NB4 (cell line): ENCODE measurements at regions not wholly inside any gene's neighbourhood (a gene's known extent, or its start where the extent isn't known, plus 50 kb on each side); places are given as distances from the start of the nearest gene placed in this dataset.

Experiments
- DNase-seq: peaks from one replicate; pipeline ENCODE4 v3.0.0; 2010; ENCODE audit warnings: low read depth
- H3K4me3 ChIP-seq: one replicate; pipeline ENCODE4 v1.5.1; 2011; ENCODE audit warnings: mild to moderate bottlenecking, low read depth, low read length, moderate library complexity
- MYC ChIP-seq: IDR thresholded peaks from 2 replicates; pipeline ENCODE4 v1.6.1; 2011; ENCODE audit warnings: low read depth, low read length
- POLR2A ChIP-seq: IDR thresholded peaks from 2 replicates; pipeline ENCODE4 v1.6.1; 2011; ENCODE audit warnings: mild to moderate bottlenecking; ENCODE audit not compliant: insufficient read length; ENCODE audit errors: extremely low read depth
- TF ChIP-seq, protein P1 (sequence below): IDR thresholded peaks from 2 replicates; pipeline ENCODE4 v1.6.1; 2011; ENCODE audit warnings: low read depth, low read length
- TF ChIP-seq, protein P2 (sequence below): IDR thresholded peaks from one replicate; pipeline ENCODE4 v1.5.1; 2012; ENCODE audit warnings: low read depth, low read length

DNA sequence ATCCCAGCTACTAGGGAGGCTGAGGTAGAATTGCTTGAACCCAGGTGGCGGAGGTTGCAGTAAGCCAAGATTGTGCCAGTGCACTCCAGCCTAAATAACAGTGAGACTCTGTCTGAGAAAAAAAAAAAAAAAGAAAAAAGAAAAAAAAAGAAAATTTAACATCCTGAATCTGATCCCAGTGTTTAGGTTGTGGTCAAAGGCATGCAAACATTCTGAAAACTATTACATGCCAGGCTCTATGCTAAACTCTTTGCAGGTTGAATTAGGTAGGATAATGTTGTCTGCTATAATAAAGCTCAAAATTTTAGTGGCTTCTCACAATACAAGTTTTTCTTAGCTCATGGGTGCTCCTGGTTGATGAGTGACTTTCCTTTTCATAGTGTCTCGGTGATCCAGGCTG, 367.4 kb downstream of the PSAT1 start:
- H3K4me3 ChIP-seq: no peak overlapping the region
- DNase-seq: no peak
- TF ChIP-seq, protein P1, sequence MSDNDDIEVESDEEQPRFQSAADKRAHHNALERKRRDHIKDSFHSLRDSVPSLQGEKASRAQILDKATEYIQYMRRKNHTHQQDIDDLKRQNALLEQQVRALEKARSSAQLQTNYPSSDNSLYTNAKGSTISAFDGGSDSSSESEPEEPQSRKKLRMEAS: no peak
- TF ChIP-seq MYC: no peak
- TF ChIP-seq, protein P2, sequence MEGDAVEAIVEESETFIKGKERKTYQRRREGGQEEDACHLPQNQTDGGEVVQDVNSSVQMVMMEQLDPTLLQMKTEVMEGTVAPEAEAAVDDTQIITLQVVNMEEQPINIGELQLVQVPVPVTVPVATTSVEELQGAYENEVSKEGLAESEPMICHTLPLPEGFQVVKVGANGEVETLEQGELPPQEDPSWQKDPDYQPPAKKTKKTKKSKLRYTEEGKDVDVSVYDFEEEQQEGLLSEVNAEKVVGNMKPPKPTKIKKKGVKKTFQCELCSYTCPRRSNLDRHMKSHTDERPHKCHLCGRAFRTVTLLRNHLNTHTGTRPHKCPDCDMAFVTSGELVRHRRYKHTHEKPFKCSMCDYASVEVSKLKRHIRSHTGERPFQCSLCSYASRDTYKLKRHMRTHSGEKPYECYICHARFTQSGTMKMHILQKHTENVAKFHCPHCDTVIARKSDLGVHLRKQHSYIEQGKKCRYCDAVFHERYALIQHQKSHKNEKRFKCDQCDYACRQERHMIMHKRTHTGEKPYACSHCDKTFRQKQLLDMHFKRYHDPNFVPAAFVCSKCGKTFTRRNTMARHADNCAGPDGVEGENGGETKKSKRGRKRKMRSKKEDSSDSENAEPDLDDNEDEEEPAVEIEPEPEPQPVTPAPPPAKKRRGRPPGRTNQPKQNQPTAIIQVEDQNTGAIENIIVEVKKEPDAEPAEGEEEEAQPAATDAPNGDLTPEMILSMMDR: no peak
- no peak for TF ChIP-seq POLR2A

DNA sequence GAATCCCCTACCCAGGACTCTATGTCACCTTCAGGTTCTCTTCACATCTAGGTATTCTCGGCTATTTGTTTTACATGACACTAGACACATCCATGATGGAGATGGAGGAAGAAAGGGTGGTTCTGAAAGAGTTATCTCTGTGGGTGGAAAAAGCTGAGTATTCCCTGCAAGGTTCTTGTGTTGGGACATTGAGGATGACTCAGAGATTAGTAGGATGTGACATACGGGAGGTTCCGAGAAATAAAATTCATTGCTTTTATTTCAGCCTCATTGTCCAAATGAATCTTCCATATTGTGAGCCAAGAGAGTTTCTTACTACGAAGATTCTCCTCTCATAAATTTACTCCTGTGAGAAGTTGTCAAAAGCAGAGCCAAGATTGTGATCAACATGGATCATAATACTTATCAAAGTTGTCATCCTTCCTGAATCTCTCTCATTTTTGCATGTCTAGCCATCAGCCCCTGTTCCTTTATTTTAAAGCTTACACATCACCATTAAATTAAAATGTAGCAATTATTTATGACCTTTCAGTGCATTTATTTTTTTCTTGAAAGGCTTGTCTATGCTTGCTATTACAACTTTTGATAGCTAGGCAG, 370.0 kb downstream of the PSAT1 start:
- no peak for TF ChIP-seq POLR2A
- TF ChIP-seq, protein P1: no peak
- TF ChIP-seq MYC: no peak
- H3K4me3 ChIP-seq: no peak overlapping the region
- DNase-seq: no peak

DNA sequence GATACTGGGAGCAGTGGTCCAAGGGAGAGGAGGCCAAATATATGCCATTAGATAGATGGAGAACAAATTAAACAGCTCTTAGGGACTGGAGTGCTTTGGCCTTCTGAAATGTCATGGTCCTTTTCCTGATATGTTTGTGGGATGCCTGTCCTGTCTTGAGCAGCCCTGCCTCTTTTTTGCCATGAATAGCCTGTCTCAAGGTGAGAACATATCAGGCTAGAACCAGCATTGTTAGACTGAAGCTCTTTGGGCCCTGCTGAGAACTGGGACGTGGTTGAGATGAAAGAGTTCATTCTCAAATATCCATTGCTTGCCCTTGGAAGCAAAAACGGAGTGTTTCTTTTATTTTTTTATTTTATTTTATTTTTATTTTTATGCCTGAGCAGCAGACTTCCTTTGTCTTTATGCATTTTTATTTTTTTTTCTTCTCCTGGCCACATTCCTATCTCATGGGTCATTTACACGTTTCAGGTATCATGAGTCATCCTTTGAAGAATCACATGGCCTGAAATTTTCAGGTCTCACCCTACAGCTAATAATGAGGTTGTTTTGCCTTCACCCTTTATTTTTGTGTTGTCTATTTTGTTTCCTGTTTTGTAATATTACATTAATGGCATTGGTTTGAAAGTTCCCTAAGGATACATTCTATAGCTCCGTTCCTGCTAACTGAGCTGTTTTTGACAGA, 371.4 kb downstream of the PSAT1 start:
- no peak overlapping the region for H3K4me3 ChIP-seq
- DNase-seq: no peak
- TF ChIP-seq, protein P2: no peak
- TF ChIP-seq, protein P1: no peak
- no peak for TF ChIP-seq POLR2A
- TF ChIP-seq MYC: no peak

DNA sequence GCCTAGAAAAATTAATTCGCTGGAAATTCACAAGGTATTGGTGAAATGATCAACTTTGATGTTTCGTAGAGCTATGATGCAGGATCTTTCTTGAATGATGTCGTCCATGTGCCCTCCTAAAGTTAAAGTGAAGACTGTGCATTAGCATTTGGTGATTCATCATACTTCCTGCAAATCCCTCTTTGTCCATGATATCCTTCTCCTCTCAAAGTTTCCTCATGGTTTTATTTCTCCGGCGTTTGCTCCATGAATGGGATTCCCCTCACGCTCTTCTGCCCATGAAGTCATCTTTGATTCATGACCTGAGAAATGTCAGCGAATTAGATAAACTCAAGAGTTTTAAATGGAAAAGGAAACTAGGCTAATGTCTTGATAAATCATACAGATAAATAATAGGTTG, 372.7 kb downstream of the PSAT1 start:
- no peak overlapping the region for H3K4me3 ChIP-seq
- no peak for DNase-seq
- TF ChIP-seq, protein P2: no peak
- TF ChIP-seq POLR2A (no peak), MYC (no peak)
- TF ChIP-seq, protein P1: no peak

DNA sequence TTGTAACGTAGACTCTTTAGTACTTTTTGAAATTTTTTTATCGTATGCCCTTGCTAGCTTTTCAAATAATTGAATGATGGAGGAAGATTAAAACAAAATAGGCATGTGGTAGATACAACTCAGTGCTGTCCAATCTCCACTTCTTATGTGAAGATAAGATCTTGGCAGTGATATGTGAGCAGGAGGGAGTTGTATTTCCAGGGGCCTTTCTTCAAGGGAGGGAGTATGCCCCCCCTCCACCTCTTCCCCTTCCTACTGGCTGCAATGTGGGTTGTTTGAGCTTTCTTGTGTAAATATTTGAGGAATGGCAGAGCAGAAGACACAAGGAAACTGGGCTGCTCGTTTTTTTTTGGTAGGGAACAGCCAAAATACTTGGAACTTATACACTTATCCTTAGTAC, 374.9 kb downstream of the PSAT1 start:
- DNase-seq: no peak
- H3K4me3 ChIP-seq: no peak overlapping the region
- no peak for TF ChIP-seq MYC
- TF ChIP-seq, protein P2: no peak
- TF ChIP-seq, protein P1: no peak
- TF ChIP-seq POLR2A: no peak

DNA sequence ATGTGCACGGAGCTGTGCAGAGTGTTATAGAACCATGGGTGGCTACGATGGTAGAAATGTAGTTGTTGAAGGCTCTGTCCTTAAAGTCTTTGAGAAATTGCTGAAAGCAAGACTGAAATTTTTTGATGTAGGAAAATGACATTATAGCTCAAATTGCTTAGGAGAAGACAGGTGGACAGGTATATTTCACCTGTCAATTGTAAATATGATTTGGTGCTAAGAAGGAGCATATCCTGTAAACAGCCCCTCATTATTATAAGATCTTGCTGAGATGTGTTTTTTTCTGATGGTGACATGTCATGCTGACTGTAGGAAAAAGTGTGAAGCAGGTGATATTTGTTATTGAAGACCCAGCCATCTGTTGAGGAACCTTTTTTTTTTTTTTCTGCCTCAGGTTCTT, 377.9 kb downstream of the PSAT1 start:
- no peak overlapping the region for H3K4me3 ChIP-seq
- DNase-seq: no peak
- no peak for TF ChIP-seq MYC
- TF ChIP-seq, protein P2: no peak
- no peak for TF ChIP-seq POLR2A
- TF ChIP-seq, protein P1: no peak
